ENCODE measurements at regions not wholly inside any gene's neighbourhood (a gene's known extent, or its start where the extent isn't known, plus 50 kb on each side); places are given as distances from the start of the nearest gene placed in this dataset.

GRCh38 chr2:173763641-173764040, 201.5 kb downstream of the SP3 start:
- DNase-seq (ENCODE audit: low read depth): no peak

GRCh38 chr2:173764094-173764493, 201.1 kb downstream of the SP3 start:
- no peak for DNase-seq (ENCODE audit: low read depth)

GRCh38 chr2:173766537-173767289, 198.5 kb downstream of the SP3 start:
- DNase-seq (ENCODE audit: low read depth): no peak

- DNase-seq (ENCODE audit: low read depth): no peak
Observed at GRCh38 chr2:173770947-173771678, 194.1 kb downstream of the SP3 start.

- no peak for DNase-seq (ENCODE audit: low read depth)
Observed at GRCh38 chr2:173772205-173772604, 193.0 kb downstream of the SP3 start.

GRCh38 chr2:173773076-173773475, 192.1 kb downstream of the SP3 start:
- DNase-seq (ENCODE audit: low read depth): no peak

- no peak for DNase-seq (ENCODE audit: low read depth)
Observed at GRCh38 chr2:173775440-173775839, 189.7 kb downstream of the SP3 start.

- no peak for DNase-seq (ENCODE audit: low read depth)
Observed at GRCh38 chr2:173782681-173783080, 182.5 kb downstream of the SP3 start.

GRCh38 chr2:173783382-173783781, 181.8 kb downstream of the SP3 start:
- no peak for DNase-seq (ENCODE audit: low read depth)

GRCh38 chr2:173785813-173786212, 179.4 kb downstream of the SP3 start:
- no peak for DNase-seq (ENCODE audit: low read depth)

GRCh38 chr2:173791502-173791901, 173.7 kb downstream of the SP3 start:
- DNase-seq (ENCODE audit: low read depth): no peak

- no peak for DNase-seq (ENCODE audit: low read depth)
Observed at GRCh38 chr2:173792166-173792565, 173.0 kb downstream of the SP3 start.

GRCh38 chr2:173792741-173793140, 172.4 kb downstream of the SP3 start:
- no peak for DNase-seq (ENCODE audit: low read depth)

- DNase-seq (ENCODE audit: low read depth): no peak
Observed at GRCh38 chr2:173793709-173794565, 171.2 kb downstream of the SP3 start.

- DNase-seq (ENCODE audit: low read depth): no peak
Observed at GRCh38 chr2:173797586-173798263, 167.4 kb downstream of the SP3 start.

- DNase-seq (ENCODE audit: low read depth): no peak
Observed at GRCh38 chr2:173802518-173802917, 162.7 kb downstream of the SP3 start.

- DNase-seq (ENCODE audit: low read depth): no peak
Observed at GRCh38 chr2:173803449-173803848, 161.7 kb downstream of the SP3 start.

GRCh38 chr2:173806761-173807160, 158.4 kb downstream of the SP3 start:
- no peak for DNase-seq (ENCODE audit: low read depth)

- DNase-seq (ENCODE audit: low read depth): no peak
Observed at GRCh38 chr2:173808718-173809117, 156.5 kb downstream of the SP3 start.

GRCh38 chr2:173812321-173812720, 152.9 kb downstream of the SP3 start:
- DNase-seq (ENCODE audit: low read depth): no peak

GRCh38 chr2:173814306-173814705, 150.9 kb downstream of the SP3 start:
- DNase-seq (ENCODE audit: low read depth): no peak

GRCh38 chr2:173815772-173816171, 149.4 kb downstream of the SP3 start:
- no peak for DNase-seq (ENCODE audit: low read depth)
